CD4-positive, alpha-beta T cell (primary cell): ENCODE measurements at regions not wholly inside any gene's neighbourhood (a gene's known extent, or its start where the extent isn't known, plus 50 kb on each side); places are given as distances from the start of the nearest gene placed in this dataset.

Experiments used
- ATAC-seq: fragments of 200-7000 bp; cut with Tn5 transposase; one replicate; pipeline ENCODE4 v1.10.0; 2022; ENCODE audit warnings: mild to moderate bottlenecking; ENCODE audit not compliant: poor library complexity
- CTCF ChIA-PET: fragments of 350-600 bp; sonication (Branson Sonifier 250); formaldehyde crosslinking; loops from one replicate; lab custom pipeline; 2021; ENCODE audit warnings: antibody characterized with exemption, inconsistent platforms; lab: Charles Lee
- POLR2A ChIA-PET: fragments of 350-600 bp; sonication (Branson Sonifier 250); formaldehyde crosslinking; loops from one replicate; lab custom pipeline; 2021; ENCODE audit warnings: antibody characterized with exemption, inconsistent platforms; lab: Charles Lee
- DNase-seq, 14 experiments: peaks; one replicate each; pipeline ENCODE4 v3.0.0-alpha.2; 2013 to 2020; ENCODE audit warnings: mixed read lengths in 2 of 14
- H3K27ac ChIP-seq, 2 donors: one replicate each; pipeline versions ENCODE4 v1.5.1 to v1.7.0; 2013; ENCODE audit warnings: low read length in 2 of 2, low read depth in 1 of 2, mild to moderate bottlenecking in 1 of 2
- H3K27me3 ChIP-seq, 2 experiments: 1 replicate in 1 of 2; 2 replicates in 1 of 2; pipeline versions ENCODE4 v1.6.1 to v1.7.0; 2013; ENCODE audit warnings: low read length in 2 of 2, control low read depth in 1 of 2, mild to moderate bottlenecking in 1 of 2, moderate library complexity in 1 of 2; ENCODE audit not compliant: insufficient read depth in 2 of 2, control insufficient read depth in 1 of 2
- H3K36me3 ChIP-seq: one replicate; pipeline ENCODE4 v1.6.1; 2013; ENCODE audit warnings: low read length, control low read depth; ENCODE audit not compliant: insufficient read depth
- H3K4me1 ChIP-seq: one replicate; pipeline ENCODE4 v1.6.1; 2013; ENCODE audit warnings: low read length, control low read depth; ENCODE audit not compliant: insufficient read depth
- H3K4me3 ChIP-seq: one replicate; pipeline ENCODE4 v1.5.1; 2013; ENCODE audit warnings: mild to moderate bottlenecking, low read length, moderate library complexity
- H3K9me3 ChIP-seq, 2 experiments: 1 replicate in 1 of 2; 2 replicates in 1 of 2; pipeline versions ENCODE4 v1.6.1 to v1.7.0; 2013; ENCODE audit warnings: low read length in 2 of 2, mild to moderate bottlenecking in 2 of 2, control low read depth in 1 of 2, moderate library complexity in 1 of 2; ENCODE audit not compliant: control insufficient read depth in 1 of 2, insufficient read depth in 1 of 2
- H3K27ac Mint-ChIP-seq: one replicate; pipeline ENCODE4 v1.8.0; 2020; ENCODE audit warnings: mixed read lengths
- H3K27me3 Mint-ChIP-seq: one replicate; pipeline ENCODE4 v1.8.0; 2021; ENCODE audit warnings: mixed read lengths
- H3K36me3 Mint-ChIP-seq: one replicate; pipeline ENCODE4 v1.8.0; 2021; ENCODE audit warnings: low read depth, mixed read lengths
- H3K4me1 Mint-ChIP-seq: one replicate; pipeline ENCODE4 v1.8.0; 2021; ENCODE audit warnings: low read depth, mixed read lengths
- H3K4me3 Mint-ChIP-seq: one replicate; pipeline ENCODE4 v1.8.0; 2020; ENCODE audit warnings: mild to moderate bottlenecking, mixed read lengths
- H3K9me3 Mint-ChIP-seq: one replicate; pipeline ENCODE4 v1.8.0; 2020; ENCODE audit warnings: mixed read lengths
- CTCF ChIP-seq: fragments of 200-600 bp; IDR thresholded peaks from one replicate; pipeline ENCODE4 v1.8.0; 2022; ENCODE audit warnings: antibody characterized with exemption, mild to moderate bottlenecking
- intact Hi-C, 2 experiments: fragments of 100-400 bp; cut with DNase I in 1 of 2; cut with micrococcal nuclease in 1 of 2; formaldehyde crosslinking; loops; one replicate each; pipeline versions ENCODE4 v1.15.1 to v1.9.0; 2023 to 2025; cut with DNase I, micrococcal nuclease

GRCh38 chr2:237161189-237161588 lies 75.5 kb downstream of the COPS8 start:
- Histone ChIP-seq H3K9me3 (no peaks in the 10 kb centered on the region), H3K36me3 (no peaks in the 10 kb centered on the region), H3K27ac (no peak overlapping the region), H3K4me3 (no peak overlapping the region), H3K4me1 (peaks cover 3% of the 10 kb centered on the region), H3K27me3 (no peaks in the 10 kb centered on the region)
- ATAC-seq (no peak), DNase-seq (no peak)
- Mint-ChIP-seq H3K27me3 (no peaks in the 10 kb centered on the region), H3K4me1 (no peaks in the 10 kb centered on the region), H3K36me3 (no peaks in the 10 kb centered on the region), H3K4me3 (no peak overlapping the region), H3K27ac (no peak overlapping the region), H3K9me3 (no peaks in the 10 kb centered on the region)
- ChIA-PET CTCF (no interaction called here), POLR2A (no interaction called here)
- intact Hi-C loops = no loop called here
- TF ChIP-seq CTCF = no peak

- no peaks in the 10 kb centered on the region for H3K4me1 Mint-ChIP-seq
- CTCF ChIA-PET = no interaction called here
Measured at GRCh38 chr2:237162959-237163358, 77.3 kb downstream of the COPS8 start.

GRCh38 chr2:237164474-237165042 lies 78.9 kb downstream of the COPS8 start:
- H3K4me1 ChIP-seq = no peaks in the 10 kb centered on the region
- ATAC-seq (no peak), DNase-seq (no peak)
- no peaks in the 10 kb centered on the region for H3K36me3 ChIP-seq
- Mint-ChIP-seq H3K4me3 (no peak overlapping the region), H3K36me3 (no peaks in the 10 kb centered on the region), H3K9me3 (no peaks in the 10 kb centered on the region), H3K27me3 (peaks cover 5% of the 10 kb centered on the region), H3K27ac (no peak overlapping the region), H3K4me1 (no peaks in the 10 kb centered on the region)
- H3K9me3 ChIP-seq = no peaks in the 10 kb centered on the region
- no peak overlapping the region for H3K4me3 ChIP-seq
- CTCF ChIA-PET = no interaction called here
- POLR2A ChIA-PET = no interaction called here
- intact Hi-C loops = no loop called here
- no peak overlapping the region for H3K27ac ChIP-seq
- no peaks in the 10 kb centered on the region for H3K27me3 ChIP-seq
- TF ChIP-seq CTCF = no peak

More at GRCh38 chr2:237162959-237163358, 77.3 kb downstream of the COPS8 start:
- Histone ChIP-seq H3K36me3 (no peaks in the 10 kb centered on the region), H3K27me3 (no peaks in the 10 kb centered on the region), H3K9me3 (no peaks in the 10 kb centered on the region), H3K4me1 (peaks cover 3% of the 10 kb centered on the region), H3K27ac (no peak overlapping the region), H3K4me3 (no peak overlapping the region)
- no peak for DNase-seq
- H3K4me3 Mint-ChIP-seq = no peak overlapping the region
- TF ChIP-seq CTCF = no peak
- ATAC-seq = no peak
- H3K27me3 Mint-ChIP-seq = peaks cover 5% of the 10 kb centered on the region
- no peak overlapping the region for H3K27ac Mint-ChIP-seq
- POLR2A ChIA-PET = no interaction called here
- no peaks in the 10 kb centered on the region for H3K9me3 Mint-ChIP-seq
- intact Hi-C loops = no loop called here
- H3K36me3 Mint-ChIP-seq = no peaks in the 10 kb centered on the region
